22Rv1 (cell line): ENCODE measurements at regions not wholly inside any gene's neighbourhood (a gene's known extent, or its start where the extent isn't known, plus 50 kb on each side); places are given as distances from the start of the nearest gene placed in this dataset.

ENCODE experiments used
- H3K27ac ChIP-seq: fragments of 450-650 bp; 2 replicates; pipeline ENCODE4 v1.5.1; 2017
- ZFX ChIP-seq: fragments of 450-650 bp; IDR thresholded peaks from 2 replicates; pipeline ENCODE4 v1.6.1; 2017; ENCODE audit warnings: antibody characterized with exemption, borderline replicate concordance
- TF ChIP-seq, protein P1 (sequence below): fragments of 450-650 bp; IDR thresholded peaks from 2 replicates; pipeline ENCODE4 v1.5.1; 2017; ENCODE audit warnings: mild to moderate bottlenecking

GRCh38 chr16:79393127-79393526 lies 207.4 kb downstream of the MAF start:
- no peak for TF ChIP-seq ZFX
- TF ChIP-seq, protein P1, sequence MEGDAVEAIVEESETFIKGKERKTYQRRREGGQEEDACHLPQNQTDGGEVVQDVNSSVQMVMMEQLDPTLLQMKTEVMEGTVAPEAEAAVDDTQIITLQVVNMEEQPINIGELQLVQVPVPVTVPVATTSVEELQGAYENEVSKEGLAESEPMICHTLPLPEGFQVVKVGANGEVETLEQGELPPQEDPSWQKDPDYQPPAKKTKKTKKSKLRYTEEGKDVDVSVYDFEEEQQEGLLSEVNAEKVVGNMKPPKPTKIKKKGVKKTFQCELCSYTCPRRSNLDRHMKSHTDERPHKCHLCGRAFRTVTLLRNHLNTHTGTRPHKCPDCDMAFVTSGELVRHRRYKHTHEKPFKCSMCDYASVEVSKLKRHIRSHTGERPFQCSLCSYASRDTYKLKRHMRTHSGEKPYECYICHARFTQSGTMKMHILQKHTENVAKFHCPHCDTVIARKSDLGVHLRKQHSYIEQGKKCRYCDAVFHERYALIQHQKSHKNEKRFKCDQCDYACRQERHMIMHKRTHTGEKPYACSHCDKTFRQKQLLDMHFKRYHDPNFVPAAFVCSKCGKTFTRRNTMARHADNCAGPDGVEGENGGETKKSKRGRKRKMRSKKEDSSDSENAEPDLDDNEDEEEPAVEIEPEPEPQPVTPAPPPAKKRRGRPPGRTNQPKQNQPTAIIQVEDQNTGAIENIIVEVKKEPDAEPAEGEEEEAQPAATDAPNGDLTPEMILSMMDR: no peak
- H3K27ac ChIP-seq: no peak overlapping the region

- TF ChIP-seq, protein P1: no peak
- no peak for TF ChIP-seq ZFX
- no peak overlapping the region for H3K27ac ChIP-seq
Measured at GRCh38 chr16:79392081-79392480, 208.5 kb downstream of the MAF start.

GRCh38 chr16:79391395-79391794 lies 209.1 kb downstream of the MAF start:
- H3K27ac ChIP-seq: no peak overlapping the region
- TF ChIP-seq, protein P1: no peak
- TF ChIP-seq ZFX: no peak

DNA sequence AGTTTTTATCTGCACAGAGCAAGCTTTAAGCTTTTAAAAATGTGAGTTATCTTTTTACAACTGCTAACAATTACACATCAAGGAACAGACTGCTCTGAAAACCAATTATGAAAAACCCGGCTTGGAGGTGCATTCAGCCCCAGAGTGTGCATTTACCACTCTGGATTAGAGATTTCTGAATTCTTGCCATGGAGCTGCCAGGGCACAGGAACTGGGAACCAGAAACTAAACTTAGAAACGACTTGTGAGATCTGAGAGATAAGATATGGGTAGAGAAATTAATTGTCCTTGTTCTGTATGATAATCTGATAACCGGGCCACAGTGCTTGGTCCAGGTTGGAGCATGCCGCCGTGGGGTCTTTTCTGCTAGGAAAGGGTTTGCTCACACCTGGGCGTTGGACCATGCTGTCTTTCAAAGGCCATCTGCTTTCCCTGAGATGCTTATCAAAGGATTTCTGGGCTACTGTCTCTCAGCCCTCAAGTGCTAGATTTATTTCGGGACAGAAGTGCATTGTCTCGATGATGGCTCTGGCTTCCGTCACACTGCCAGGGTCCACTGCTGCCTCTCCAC lies 210.0 kb downstream of the MAF start:
- TF ChIP-seq, protein P1: no peak
- TF ChIP-seq ZFX: no peak

GRCh38 chr16:79388396-79388795 lies 212.1 kb downstream of the MAF start:
- H3K27ac ChIP-seq: no peak overlapping the region
- TF ChIP-seq ZFX: no peak
- TF ChIP-seq, protein P1: no peak

More for the DNA sequence above, 210.0 kb downstream of the MAF start:
- H3K27ac ChIP-seq: no peak overlapping the region

- no peak overlapping the region for H3K27ac ChIP-seq
- TF ChIP-seq, protein P1: no peak
- no peak for TF ChIP-seq ZFX
Measured at GRCh38 chr16:79386299-79386698, 214.2 kb downstream of the MAF start.

DNA sequence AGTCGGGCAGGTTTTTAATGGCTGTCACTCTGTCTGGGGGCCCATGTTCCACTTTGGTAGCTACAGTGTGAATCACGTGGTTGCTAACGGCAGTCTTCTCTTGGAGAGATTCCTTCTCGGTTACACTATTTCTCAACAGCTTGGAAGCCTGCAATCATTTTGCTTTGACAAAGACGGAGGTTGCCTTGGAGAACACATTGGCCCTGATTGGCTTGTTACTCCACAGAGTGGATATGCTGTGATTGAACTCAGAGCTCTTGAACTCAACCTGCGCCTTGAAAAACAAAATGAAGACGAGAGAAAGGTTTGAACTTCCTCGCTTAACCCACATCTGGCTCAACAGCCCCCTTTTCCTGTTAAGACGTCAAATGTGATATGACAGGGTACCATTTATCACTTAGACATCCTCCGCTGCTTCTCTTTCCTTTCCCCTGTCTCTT lies 218.9 kb downstream of the MAF start:
- H3K27ac ChIP-seq: no peak overlapping the region
- TF ChIP-seq ZFX: no peak
- TF ChIP-seq, protein P1: no peak
